WI38 (cell line): ENCODE measurements at regions not wholly inside any gene's neighbourhood (a gene's known extent, or its start where the extent isn't known, plus 50 kb on each side); places are given as distances from the start of the nearest gene placed in this dataset.
"Not testable (repeated sequence)": the region's sequence is repeated elsewhere in the genome, so short reads cannot be mapped to it uniquely, and the experiment has no call there.

Experiments
- H3K4me3 ChIP-seq: 2 replicates; pipeline ENCODE4 v1.5.1; 2011; ENCODE audit warnings: low read depth, mild to moderate bottlenecking, control low read depth, low read length
- TF ChIP-seq, protein P1 (sequence below): IDR thresholded peaks from 2 replicates; pipeline ENCODE4 v1.5.1; 2012; ENCODE audit warnings: low read depth, mild to moderate bottlenecking, control low read depth, low read length

DNA sequence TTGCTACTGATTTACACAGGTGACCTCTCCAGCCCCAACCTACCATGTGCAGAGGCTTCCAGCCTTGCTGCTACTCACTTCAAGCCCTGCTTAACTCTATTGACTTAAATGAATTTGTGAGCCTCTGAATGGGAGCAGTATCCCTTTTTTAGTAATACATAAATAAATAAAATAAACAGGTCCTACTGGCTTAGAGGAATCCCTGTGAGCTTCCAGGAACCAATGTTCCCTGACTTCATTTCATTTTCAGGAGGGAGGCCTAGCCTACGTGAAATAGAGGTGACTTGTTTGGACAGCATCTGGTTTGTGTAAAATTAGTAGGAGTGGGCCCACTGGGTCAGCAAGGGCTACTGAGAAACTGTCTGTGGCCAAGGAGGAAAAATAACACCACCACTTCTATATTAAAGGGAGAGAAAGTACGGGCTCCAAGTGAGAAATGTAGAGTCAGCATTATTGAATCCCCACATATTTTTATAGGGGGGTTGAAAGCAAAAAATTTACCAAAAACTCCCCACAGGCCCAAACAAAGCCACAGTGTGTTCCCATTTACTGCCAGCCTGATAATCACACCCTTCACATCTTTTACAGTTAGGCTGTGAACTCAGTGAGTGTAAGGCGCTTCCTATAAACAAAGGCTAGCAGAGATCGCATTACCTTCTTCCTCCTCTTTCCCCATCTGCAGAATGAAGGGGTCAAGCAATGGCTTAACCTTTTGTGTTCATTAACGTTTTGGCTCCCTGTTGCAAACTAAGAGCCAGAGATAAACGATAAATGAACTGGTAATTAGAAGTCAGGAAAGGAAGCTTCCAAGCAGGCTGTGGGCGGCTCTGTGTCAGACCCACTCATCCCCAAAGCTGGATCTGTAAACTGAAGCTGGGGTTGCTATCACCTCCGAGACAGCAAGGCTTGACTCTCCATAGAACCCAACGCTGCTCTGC lies 138.8 kb upstream of the LIFR start:
- no peak overlapping the region for H3K4me3 ChIP-seq
- TF ChIP-seq, protein P1, sequence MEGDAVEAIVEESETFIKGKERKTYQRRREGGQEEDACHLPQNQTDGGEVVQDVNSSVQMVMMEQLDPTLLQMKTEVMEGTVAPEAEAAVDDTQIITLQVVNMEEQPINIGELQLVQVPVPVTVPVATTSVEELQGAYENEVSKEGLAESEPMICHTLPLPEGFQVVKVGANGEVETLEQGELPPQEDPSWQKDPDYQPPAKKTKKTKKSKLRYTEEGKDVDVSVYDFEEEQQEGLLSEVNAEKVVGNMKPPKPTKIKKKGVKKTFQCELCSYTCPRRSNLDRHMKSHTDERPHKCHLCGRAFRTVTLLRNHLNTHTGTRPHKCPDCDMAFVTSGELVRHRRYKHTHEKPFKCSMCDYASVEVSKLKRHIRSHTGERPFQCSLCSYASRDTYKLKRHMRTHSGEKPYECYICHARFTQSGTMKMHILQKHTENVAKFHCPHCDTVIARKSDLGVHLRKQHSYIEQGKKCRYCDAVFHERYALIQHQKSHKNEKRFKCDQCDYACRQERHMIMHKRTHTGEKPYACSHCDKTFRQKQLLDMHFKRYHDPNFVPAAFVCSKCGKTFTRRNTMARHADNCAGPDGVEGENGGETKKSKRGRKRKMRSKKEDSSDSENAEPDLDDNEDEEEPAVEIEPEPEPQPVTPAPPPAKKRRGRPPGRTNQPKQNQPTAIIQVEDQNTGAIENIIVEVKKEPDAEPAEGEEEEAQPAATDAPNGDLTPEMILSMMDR = no peak

DNA sequence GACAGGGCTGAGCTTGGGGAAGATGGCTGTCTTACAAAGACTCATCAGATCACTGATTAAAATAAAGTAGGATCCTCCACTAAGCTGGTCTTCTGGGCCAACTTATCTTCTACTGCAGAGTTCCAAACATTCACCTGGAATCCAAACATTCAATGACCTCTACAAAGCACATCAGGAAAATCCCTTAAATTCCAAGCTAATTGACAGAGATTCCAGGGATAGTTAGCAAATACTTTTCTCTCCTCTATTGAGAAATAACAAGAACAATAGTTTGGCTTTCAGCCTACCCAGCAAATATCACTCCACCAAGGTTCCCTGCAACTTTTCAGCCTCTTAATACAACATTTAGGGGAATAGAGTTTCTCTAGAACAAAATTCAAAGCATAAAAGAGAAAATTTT lies 140.6 kb upstream of the LIFR start:
- H3K4me3 ChIP-seq = no peak overlapping the region
- TF ChIP-seq, protein P1 = no peak

DNA sequence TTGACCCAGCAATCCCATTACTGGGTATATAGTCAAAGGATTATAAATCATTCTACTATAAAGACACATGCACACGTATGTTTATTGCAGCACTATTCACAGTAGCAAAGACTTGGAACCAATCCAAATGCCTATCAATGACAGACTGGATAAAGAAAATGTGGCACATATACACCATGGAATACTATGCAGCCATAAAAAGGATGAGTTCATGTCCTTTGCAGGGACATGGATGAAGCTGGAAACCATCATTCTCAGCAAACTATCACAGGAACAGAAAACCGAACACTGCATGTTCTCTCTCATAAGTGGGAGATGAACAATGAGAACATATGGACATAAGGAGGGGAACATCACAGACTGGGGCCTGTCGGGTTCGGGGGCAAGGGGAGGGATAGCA lies 140.3 kb upstream of the OSMR start:
- H3K4me3 ChIP-seq = not testable (repeated sequence)

DNA sequence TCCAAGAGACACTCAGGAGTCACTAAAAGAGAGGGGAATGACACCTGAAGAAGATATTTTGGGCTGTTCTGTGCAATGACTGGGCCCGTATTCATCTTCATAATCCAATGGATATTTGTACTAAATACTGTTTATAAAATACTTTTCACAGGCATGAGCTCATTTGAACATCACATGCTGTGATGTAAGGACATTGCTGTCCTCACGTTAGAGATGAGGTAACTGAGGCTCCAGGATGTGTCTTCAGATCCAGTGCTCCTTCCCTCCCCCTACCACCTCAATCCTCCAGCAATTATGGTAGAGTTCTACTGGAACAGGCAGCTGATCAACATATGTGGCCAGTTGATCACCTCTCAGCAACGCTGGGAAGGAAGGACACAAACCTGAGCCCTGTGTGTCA lies 139.4 kb upstream of the OSMR start:
- no peak overlapping the region for H3K4me3 ChIP-seq
- TF ChIP-seq, protein P1 = no peak

DNA sequence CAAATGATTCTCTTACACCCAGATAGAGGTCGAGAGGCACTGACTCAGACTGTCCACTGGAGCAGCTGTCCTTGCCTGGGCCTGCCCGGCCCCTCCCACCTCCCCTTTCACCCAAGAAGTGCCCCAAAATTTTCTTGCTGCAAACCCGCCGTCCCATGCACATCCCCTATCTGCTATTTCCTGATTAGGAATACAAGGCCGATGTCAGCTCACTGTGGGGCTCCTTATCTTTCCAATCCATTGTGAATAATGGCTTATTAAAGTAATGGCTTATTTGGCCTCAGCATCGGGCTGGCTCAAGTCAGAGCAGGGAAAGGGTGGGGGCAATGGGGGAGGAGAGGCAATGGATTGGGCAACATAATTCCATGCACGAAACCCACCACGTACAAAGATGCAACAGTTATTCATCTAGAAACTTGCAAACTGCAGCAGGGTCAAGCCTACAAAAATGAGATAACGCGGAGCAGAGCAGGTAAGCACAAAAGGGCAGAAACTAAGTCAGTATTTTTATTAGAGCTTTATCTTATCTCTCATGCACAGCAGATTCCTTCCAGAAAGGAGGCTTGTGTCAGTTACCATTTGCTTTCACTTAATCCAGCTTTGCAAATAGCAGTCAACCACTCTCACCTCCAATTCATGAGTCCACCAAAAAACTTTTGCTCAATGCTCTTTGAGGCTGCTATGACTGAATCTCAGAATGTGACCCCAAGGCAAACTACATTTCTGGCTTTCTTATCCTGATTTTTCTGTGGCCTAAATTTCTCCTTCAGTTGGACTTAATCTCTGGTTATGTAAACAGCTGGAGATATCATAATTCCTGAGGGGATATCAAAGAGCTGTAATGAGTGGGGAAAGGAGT lies 138.2 kb upstream of the OSMR start:
- TF ChIP-seq, protein P1 = no peak

DNA sequence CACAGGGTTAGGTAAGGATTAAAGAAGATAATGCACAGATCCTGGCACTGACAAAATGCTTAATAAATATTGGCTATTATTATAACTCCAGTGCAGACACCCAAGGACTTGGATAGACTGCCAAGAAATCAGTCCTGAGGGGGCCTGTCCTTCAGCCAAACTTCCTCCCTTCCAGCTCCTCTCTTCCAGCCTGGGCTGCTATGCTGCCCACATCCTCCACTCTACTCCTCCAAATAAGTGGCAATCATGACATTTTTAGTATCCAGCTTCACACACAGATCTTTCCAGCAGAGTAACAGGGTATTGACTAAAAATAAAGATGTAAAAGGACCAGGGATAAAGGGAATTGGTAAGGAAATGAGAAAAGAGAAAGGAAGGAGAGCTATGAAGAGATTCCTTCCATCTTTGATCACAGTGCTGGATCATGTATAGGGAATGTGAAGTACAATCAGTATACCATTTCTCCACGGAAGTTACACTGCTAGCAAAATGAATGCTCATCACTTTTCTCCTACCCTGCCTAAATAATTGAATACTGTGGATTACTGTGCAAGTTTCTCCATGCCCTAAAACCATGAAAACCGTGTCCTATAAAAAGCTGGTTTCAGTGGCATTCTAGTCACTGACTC lies 136.0 kb upstream of the OSMR start:
- no peak overlapping the region for H3K4me3 ChIP-seq
- TF ChIP-seq, protein P1 = no peak

More for the DNA sequence above, 138.2 kb upstream of the OSMR start:
- no peak overlapping the region for H3K4me3 ChIP-seq

DNA sequence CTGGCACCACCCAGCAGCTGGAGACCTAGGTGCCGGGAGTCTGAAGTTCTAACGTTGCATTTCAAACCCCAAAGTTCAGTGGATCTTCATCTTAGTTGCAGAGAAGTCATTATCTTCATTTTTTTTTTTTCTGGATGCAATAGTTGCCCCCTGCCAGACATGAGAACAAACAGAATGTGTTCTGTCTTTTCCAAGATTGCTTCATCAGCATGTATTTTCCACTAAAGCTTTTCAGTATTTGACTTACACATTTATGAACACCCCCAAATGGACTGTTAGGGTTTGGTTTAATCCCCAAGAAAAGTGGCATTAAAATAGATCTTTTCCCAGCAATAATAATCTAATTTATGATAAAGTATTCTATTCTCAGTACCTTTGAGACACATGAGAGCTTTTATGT lies 135.2 kb upstream of the OSMR start:
- TF ChIP-seq, protein P1 = no peak

More for the DNA sequence above, 135.2 kb upstream of the OSMR start:
- no peak overlapping the region for H3K4me3 ChIP-seq
